IMR-90 (cell line): ENCODE measurements at regions not wholly inside any gene's neighbourhood (a gene's known extent, or its start where the extent isn't known, plus 50 kb on each side); places are given as distances from the start of the nearest gene placed in this dataset.

ENCODE experiments used
- ATAC-seq: fragments of 200-7000 bp; cut with Tn5 transposase; 2 replicates; pipeline ENCODE4 v1.9.1; 2020; ENCODE audit warnings: low read depth, mild to moderate bottlenecking, moderate library complexity
- BruUV-seq: library from RNA; stranded (reverse); fragments of 400-500 nt; replicated peaks from 2 replicates; lab custom pipeline; 2021; lab: Mats Ljungman, UMichigan
- CTCF ChIA-PET: fragments of 300-600 bp; formaldehyde crosslinking; extraction: SDS; loops from one replicate; lab custom pipeline; 2021; ENCODE audit warnings: antibody characterized with exemption; lab: Yijun Ruan, JAX
- POLR2A ChIA-PET: fragments of 300-600 bp; sonication (Branson Sonifier 250); formaldehyde crosslinking; loops from one replicate; lab custom pipeline; 2022; ENCODE audit warnings: antibody characterized with exemption; ENCODE audit not compliant: unreplicated experiment; lab: Charles Lee
- DNase-seq: peaks from one replicate; pipeline ENCODE4 v3.0.0; 2013
- H2AFZ ChIP-seq: replicated peaks from 2 replicates; pipeline ENCODE3; 2013; ENCODE audit warnings: low read length, mild to moderate bottlenecking; ENCODE audit not compliant: poor library complexity
- H2AK5ac ChIP-seq: 2 replicates; pipeline ENCODE4 v1.6.1; 2013; ENCODE audit warnings: low read depth, low read length, inconsistent platforms
- H2AK9ac ChIP-seq: replicated peaks from 2 replicates; pipeline ENCODE3; 2013; ENCODE audit warnings: mild to moderate bottlenecking, low read depth, low read length, moderate library complexity; ENCODE audit not compliant: poor library complexity
- H2BK120ac ChIP-seq: 2 replicates; pipeline ENCODE4 v1.6.1; 2013; ENCODE audit warnings: low read depth, low read length, inconsistent platforms
- H2BK15ac ChIP-seq: 3 replicates; pipeline ENCODE4 v1.6.1; 2013; ENCODE audit warnings: low read depth, low read length, inconsistent platforms
- H2BK20ac ChIP-seq: 2 replicates; pipeline ENCODE4 v1.6.1; 2013; ENCODE audit warnings: low read depth, mild to moderate bottlenecking, inconsistent platforms, low read length, moderate library complexity
- H2BK5ac ChIP-seq: 2 replicates; pipeline ENCODE4 v1.6.1; 2013; ENCODE audit warnings: mild to moderate bottlenecking, low read depth, low read length, inconsistent platforms; ENCODE audit not compliant: poor library complexity, severe bottlenecking
- H3K14ac ChIP-seq: replicated peaks from 2 replicates; pipeline ENCODE4 v1.6.1; 2013; ENCODE audit warnings: low read depth, low read length, inconsistent platforms
- H3K18ac ChIP-seq: 2 replicates; pipeline ENCODE4 v1.6.1; 2013; ENCODE audit warnings: low read depth, low read length, control low read depth
- H3K23ac ChIP-seq: 2 replicates; pipeline ENCODE4 v1.6.1; 2013; ENCODE audit warnings: low read depth, low read length, inconsistent platforms
- H3K27ac ChIP-seq: 2 replicates; pipeline ENCODE4 v1.5.1; 2013; ENCODE audit warnings: mild to moderate bottlenecking, control low read depth, low read length; ENCODE audit not compliant: insufficient read depth
- H3K27me3 ChIP-seq: 2 replicates; pipeline ENCODE4 v1.6.1; 2013; ENCODE audit warnings: low read length; ENCODE audit not compliant: control insufficient read depth, insufficient read depth
- H3K36me3 ChIP-seq: 2 replicates; pipeline ENCODE4 v1.6.1; 2013; ENCODE audit warnings: low read length, mixed read lengths; ENCODE audit not compliant: control insufficient read depth, insufficient read depth
- H3K4ac ChIP-seq: 2 replicates; pipeline ENCODE4 v1.6.1; 2013; ENCODE audit warnings: low read depth, low read length, inconsistent platforms
- H3K4me1 ChIP-seq: 2 replicates; pipeline ENCODE4 v1.6.1; 2013; ENCODE audit warnings: low read length, mixed read lengths; ENCODE audit not compliant: control insufficient read depth, insufficient read depth
- H3K4me2 ChIP-seq: 2 replicates; pipeline ENCODE4 v1.6.1; 2013; ENCODE audit warnings: low read depth, mild to moderate bottlenecking, control low read depth, low read length, moderate library complexity
- H3K4me3 ChIP-seq: 2 replicates; pipeline ENCODE4 v1.5.1; 2013; ENCODE audit warnings: low read depth, mild to moderate bottlenecking, control low read depth, low read length, moderate library complexity; ENCODE audit not compliant: insufficient read depth
- H3K56ac ChIP-seq: 2 replicates; pipeline ENCODE4 v1.6.1; 2013; ENCODE audit warnings: low read length, inconsistent platforms; ENCODE audit not compliant: insufficient read depth; ENCODE audit errors: extremely low read depth
- H3K79me1 ChIP-seq, 2 experiments: 2 replicates each; pipeline ENCODE4 v1.6.1; 2013; ENCODE audit warnings: low read length in 2 of 2, inconsistent platforms in 1 of 2, low read depth in 1 of 2
- H3K9ac ChIP-seq: 2 replicates; pipeline ENCODE4 v1.6.1; 2013; ENCODE audit warnings: low read depth, low read length, control low read depth
- H3K9me1 ChIP-seq: 2 replicates; pipeline ENCODE4 v1.6.1; 2013; ENCODE audit warnings: low read length, inconsistent platforms; ENCODE audit not compliant: insufficient read depth
- H3K9me3 ChIP-seq: 2 replicates; pipeline ENCODE4 v1.6.1; 2013; ENCODE audit warnings: low read length; ENCODE audit not compliant: control insufficient read depth, insufficient read depth
- H4K20me1 ChIP-seq: 2 replicates; pipeline ENCODE4 v1.6.1; 2013; ENCODE audit warnings: low read length, inconsistent platforms; ENCODE audit not compliant: insufficient read depth
- H4K5ac ChIP-seq: 2 replicates; pipeline ENCODE4 v1.6.1; 2013; ENCODE audit warnings: mild to moderate bottlenecking, low read depth, low read length, control low read depth
- H4K8ac ChIP-seq, 2 experiments: 2 replicates each; pipeline ENCODE4 v1.6.1; 2013; ENCODE audit warnings: low read depth in 2 of 2, low read length in 2 of 2, control low read depth in 1 of 2, inconsistent platforms in 1 of 2
- H4K91ac ChIP-seq: 2 replicates; pipeline ENCODE4 v1.6.1; 2013; ENCODE audit warnings: low read depth, low read length, inconsistent platforms; ENCODE audit not compliant: insufficient read depth
- FOS ChIP-seq: fragments of 150-350 bp; IDR thresholded peaks from 2 replicates; pipeline ENCODE4 v1.6.1; 2016; ENCODE audit warnings: low read depth, low read length
- MAZ ChIP-seq: IDR thresholded peaks from 2 replicates; pipeline ENCODE4 v1.6.1; 2012; ENCODE audit warnings: low read depth, mild to moderate bottlenecking, low read length, improper control_type of control experiment, moderate library complexity, borderline replicate concordance
- SMC3 ChIP-seq: fragments of 150-350 bp; IDR thresholded peaks from 2 replicates; pipeline ENCODE4 v1.6.1; 2016; ENCODE audit warnings: low read depth, mild to moderate bottlenecking, antibody characterized with exemption, low read length, moderate library complexity
- WGBS, 2 experiments: methylation state at CpG; one replicate each; pipeline versions ENCODE4 v1.1.5 to v1.1.7; 2013; ENCODE audit warnings: missing lambda C conversion rate in 2 of 2; ENCODE audit not compliant: insufficient read length in 1 of 2; ENCODE audit errors: extremely low coverage in 2 of 2; 5-methylcytosine and 5-hydroxymethylcytosine counted together
- dilution Hi-C: fragments of 300-500 bp; cut with HindIII; formaldehyde crosslinking; loops from one replicate; pipeline ENCODE4 v1.14.3; 2018; ENCODE audit warnings: low sequenced_read_pairs; ENCODE audit not compliant: unreplicated experiment
- in situ Hi-C: fragments of 300-500 bp; cut with MboI; formaldehyde crosslinking; loops from 3 replicates; pipeline ENCODE4 v1.14.3; 2019; ENCODE audit warnings: low sequenced_read_pairs, inconsistent platforms, mixed read lengths
- intact Hi-C: fragments of 100-400 bp; cut with micrococcal nuclease; formaldehyde crosslinking; loops from 2 replicates; pipeline ENCODE4 v1.10.0; 2022
- TF ChIP-seq, protein P1 (sequence below): fragments of 150-350 bp; IDR thresholded peaks from 2 replicates; pipeline ENCODE4 v1.6.1; 2016; ENCODE audit warnings: low read depth, mild to moderate bottlenecking, low read length, moderate library complexity, borderline replicate concordance

DNA sequence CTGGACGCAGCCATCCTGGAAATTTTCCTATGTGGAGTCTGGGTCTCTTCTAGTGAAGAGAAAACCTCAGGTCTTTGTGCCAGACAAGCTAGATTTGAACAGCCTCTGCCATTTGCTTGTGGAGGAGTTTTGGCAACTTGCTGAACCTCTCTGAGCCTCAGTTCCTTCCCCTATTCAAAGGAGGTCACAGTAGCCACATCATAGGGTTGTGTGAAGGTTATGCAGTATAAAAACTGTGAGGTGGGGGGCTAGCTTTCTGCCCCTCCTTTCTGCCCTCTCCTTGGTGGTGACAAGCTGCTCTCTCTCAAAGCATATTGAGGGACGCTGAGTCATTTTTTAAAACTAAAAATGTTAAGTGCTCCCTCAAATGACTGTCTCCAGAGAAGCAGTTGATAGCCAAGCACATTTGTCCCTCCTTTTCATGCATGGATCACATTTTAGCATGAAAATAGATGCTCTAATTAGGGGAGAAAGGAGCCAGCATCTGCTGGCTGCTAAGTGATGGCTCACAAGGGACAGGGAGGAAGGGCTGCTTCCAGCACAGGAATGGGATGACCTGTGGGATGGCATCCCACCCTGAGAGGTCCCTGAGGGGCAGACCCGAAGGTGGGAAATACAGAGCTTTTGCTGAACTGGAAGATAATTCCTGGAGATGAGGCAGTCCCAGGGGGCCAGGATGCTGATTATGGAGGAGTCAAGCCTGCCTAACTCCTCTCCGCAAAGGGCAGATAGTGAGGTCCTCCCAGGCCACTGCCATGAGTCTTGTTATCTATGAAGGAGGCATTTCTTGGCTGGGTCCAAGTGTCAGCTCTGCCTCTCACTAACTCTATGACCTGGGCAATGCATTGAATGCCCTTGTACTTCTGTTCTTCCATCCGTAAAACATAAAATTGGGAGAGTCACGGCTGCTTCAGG, 218.8 kb downstream of the RAB11FIP4 start:
- dilution Hi-C loops: no loop called here
- CTCF ChIA-PET: interaction anchor here (1.3 kb wide), 1 partner anchor 11 kb away, joined by 3 read pairs; no protein-coding TSS in a partner anchor

More for the DNA sequence above, 218.8 kb downstream of the RAB11FIP4 start:
- Histone ChIP-seq H2BK5ac (no peak overlapping the region), H3K4ac (no peak overlapping the region), H3K9ac (no peak overlapping the region), H2BK120ac (no peak overlapping the region), H3K4me2 (no peak overlapping the region), H4K5ac (no peak overlapping the region), H2BK20ac (no peak overlapping the region), H3K4me3 (no peak overlapping the region), H2BK15ac (no peak overlapping the region; the same call in 2 of the 3 replicates), H3K79me1 (no peaks in the 10 kb centered on the region), H3K9me1 (no peaks in the 10 kb centered on the region), H3K56ac (no peak overlapping the region), H3K36me3 (no peaks in the 10 kb centered on the region), H4K8ac (0 out of 4 replicates have a peak overlapping the region, but pooled peaks of 1 of the 2 experiments have one; percentile 19), H2AK9ac (no peak overlapping the region), H3K14ac (no peak overlapping the region), H3K4me1 (no peaks in the 10 kb centered on the region), H2AFZ (no peak overlapping the region), H2AK5ac (peak overlapping the region; percentile 29; the same call in 1 of the 2 replicates), H3K27me3 (no peaks in the 10 kb centered on the region), H4K91ac (no peak overlapping the region), H3K9me3 (no peaks in the 10 kb centered on the region), H4K20me1 (no peaks in the 10 kb centered on the region), H3K18ac (no peak overlapping the region), H3K23ac (no peak overlapping the region), H3K27ac (no peak overlapping the region)
- in situ Hi-C loops (no loop called here), intact Hi-C loops (no loop called here)
- 17% methylated on average over 1 of the region's 6 CpGs; no CpG with 5 or more reads in 1 of the 2 experiments for WGBS, 2 experiments
- ATAC-seq (no peak), DNase-seq (no peak)
- POLR2A ChIA-PET: no interaction called here
- TF ChIP-seq SMC3: no peak
- TF ChIP-seq, protein P1, sequence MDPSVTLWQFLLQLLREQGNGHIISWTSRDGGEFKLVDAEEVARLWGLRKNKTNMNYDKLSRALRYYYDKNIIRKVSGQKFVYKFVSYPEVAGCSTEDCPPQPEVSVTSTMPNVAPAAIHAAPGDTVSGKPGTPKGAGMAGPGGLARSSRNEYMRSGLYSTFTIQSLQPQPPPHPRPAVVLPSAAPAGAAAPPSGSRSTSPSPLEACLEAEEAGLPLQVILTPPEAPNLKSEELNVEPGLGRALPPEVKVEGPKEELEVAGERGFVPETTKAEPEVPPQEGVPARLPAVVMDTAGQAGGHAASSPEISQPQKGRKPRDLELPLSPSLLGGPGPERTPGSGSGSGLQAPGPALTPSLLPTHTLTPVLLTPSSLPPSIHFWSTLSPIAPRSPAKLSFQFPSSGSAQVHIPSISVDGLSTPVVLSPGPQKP: no peak
- TF ChIP-seq FOS: no peak
- no peak for TF ChIP-seq MAZ
- no TSS peak for BruUV-seq
